ENCODE measurements at regions not wholly inside any gene's neighbourhood (a gene's known extent, or its start where the extent isn't known, plus 50 kb on each side); places are given as distances from the start of the nearest gene placed in this dataset.
"Not testable (repeated sequence)": the region's sequence is repeated elsewhere in the genome, so short reads cannot be mapped to it uniquely, and the experiment has no call there.

DNA sequence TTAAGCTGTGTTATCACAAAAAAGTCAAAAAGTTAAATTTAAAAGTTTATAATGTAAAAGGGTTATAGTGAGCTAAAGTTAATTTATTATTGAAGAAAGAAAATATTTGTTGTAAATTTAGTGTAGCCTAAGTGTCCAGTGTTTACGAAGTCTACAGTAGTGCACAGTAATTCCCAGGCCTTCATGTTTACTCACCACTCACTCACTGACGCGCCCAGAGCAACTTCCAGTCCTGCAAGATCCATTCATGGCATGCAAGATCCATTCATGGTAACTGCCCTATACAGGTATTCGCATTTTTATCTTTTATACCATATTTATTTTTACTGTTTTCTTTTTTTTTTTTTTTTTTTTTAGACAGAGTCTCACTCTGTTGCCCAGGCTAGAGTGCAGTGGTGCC, 69.5 kb downstream of the TPRA1 start:
- DNase-seq (no peak), ATAC-seq (no peak)
- intact Hi-C loops (cut with micrococcal nuclease): no loop called here

DNA sequence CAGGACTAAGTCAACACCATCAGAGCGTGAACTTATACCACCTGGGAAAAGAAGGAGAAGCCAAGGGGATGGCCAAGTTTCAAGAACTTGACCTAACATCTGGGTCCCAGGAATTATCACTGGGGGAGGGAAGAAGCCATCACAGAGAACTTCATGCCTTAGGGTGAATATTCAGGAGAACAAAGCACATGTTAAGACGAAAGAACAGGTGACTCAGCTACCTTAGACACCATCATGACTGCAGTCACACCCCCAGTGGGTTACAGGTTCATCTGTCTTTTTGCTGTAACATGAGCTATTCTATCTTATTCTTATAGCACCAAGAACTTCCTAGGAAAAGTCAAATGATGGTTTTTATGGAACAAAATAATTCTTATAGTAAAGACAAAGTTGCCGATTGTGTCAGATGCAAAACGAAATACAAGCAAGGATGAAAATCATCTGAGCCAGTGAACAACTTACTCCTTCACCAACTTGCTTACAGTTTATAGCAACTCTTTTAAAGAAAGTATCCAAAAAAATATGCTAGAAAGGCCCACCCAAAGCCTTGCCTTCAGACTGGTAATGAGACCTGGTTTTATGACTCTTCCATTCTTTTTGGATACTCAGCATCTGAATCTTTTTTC, 72.0 kb downstream of the TPRA1 start:
- no peak for ATAC-seq
- DNase-seq: no peak
- intact Hi-C loops (cut with micrococcal nuclease): no loop called here

DNA sequence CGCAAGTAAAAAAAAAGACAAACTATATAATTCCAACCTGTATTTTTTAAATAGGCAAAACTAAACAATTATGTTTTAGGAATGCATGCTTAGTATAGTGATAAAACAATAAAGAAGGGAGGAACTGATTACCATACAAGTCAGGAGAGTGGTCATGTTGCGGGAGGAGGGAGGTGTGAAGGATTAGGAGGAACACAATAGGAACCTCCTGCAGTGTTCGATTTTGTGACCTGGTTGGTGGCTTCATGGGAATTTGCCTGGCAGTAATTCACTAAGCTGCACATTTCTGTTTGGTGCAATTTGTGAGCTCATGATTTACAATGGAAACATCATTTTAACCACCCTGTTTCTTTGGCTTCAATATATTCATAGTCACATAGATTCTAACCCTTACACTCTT, 78.3 kb downstream of the TPRA1 start:
- DNase-seq (no peak), ATAC-seq (no peak)
- intact Hi-C loops (cut with micrococcal nuclease): no loop called here

DNA sequence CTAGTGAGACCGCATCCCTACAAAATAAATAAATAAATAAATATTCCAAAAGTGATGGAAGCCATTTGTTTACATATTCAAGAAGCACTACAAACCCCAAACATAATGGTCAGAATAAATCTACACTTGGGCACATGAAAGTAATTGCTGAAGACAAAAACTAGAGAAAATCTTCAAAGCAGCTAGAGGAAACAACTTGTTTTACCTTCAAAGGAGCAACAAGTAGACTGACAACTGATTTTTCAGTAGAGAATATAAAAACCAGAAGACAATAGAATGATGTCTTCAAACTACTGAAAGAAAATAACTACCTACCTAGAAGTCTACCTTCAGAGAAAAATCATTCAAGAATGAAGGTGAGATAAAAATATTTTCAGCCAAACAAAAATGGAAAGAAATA, 89.4 kb downstream of the TPRA1 start:
- no peak for ATAC-seq
- intact Hi-C loops (cut with micrococcal nuclease): no loop called here

DNA sequence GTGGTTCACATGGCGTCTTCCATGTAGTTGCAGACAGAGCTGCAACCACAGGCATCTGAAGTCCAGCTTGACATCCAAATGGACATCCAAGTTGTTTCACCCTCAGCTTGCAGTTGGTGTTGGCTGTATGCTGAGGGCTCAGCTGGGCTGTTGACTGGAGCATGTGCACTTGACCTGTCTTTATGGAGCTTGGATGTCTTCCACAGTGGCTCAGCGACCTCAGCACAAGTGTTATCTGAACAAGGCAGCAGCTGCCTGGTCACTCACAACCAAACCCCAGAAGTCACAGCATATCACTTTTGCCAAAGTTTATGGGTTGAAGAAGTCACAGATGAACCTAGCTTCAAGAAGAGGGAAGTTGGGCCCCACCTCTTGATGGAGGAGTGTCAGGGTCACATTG, 92.9 kb downstream of the TPRA1 start:
- ATAC-seq (no peak), DNase-seq (no peak)
- intact Hi-C loops (cut with micrococcal nuclease): no loop called here

More for the DNA sequence above, 89.4 kb downstream of the TPRA1 start:
- no peak for DNase-seq

DNA sequence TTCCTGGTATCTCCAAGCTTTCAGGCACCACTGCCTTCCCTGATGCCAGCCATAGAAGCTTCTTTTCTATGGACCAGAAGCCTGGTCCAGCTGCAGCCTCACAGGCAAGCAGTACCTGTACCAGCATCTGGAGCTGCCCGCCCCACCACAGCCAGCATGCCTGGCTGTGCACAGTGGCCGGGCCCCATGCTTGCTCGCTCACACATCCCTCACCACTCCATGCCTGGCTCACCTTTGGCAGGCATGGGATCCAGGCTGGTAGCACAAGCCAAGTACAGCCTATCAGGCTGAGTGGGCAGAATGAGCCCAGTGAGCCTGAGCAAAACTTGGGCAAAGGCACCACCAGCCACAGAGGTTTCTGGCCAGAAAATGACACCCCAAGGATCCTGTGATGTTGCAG, 93.4 kb downstream of the TPRA1 start:
- ATAC-seq: no peak
- intact Hi-C loops (cut with micrococcal nuclease): no loop called here
- DNase-seq: no peak

DNA sequence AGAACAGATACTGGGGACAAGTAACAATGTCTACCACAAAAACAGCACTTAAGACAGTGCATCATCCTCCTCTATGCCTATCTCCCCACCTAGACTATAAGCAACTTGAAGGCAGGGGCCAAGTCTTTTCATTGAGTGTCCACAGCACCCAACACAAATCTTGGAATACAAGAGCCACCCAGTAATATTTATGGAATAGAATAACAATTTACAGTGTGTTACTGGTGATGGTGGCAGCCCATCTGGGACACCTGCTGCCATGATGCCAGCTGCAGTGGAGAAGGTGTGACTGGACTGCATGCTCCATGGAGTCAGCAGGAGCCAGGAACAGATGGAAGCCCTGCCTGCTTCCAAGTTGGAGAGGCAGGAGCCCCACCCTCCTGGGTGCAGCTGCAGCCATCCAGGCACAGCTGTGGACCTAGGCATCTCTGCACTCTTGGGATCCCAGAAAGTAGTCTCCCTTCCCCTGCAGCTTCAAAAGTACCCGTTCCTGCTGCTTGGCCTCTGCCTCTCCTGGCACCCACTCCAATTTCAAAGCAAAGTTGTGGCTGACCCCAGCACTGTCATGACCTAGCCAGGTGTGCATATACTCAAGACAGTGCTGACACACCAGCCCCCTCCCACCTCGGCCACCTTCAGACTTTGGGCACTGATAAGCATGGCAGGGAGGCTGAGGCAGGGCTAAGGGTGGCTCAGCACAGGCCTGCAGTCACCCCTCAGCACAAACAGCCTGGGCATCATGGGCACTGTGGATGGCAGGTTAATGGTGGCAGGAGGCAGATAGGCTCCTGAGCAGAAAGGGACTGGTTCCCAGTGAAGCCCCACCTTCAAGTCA, 94.5 kb downstream of the TPRA1 start:
- ATAC-seq (no peak), DNase-seq (no peak)
- intact Hi-C loops (cut with micrococcal nuclease): no loop called here

DNA sequence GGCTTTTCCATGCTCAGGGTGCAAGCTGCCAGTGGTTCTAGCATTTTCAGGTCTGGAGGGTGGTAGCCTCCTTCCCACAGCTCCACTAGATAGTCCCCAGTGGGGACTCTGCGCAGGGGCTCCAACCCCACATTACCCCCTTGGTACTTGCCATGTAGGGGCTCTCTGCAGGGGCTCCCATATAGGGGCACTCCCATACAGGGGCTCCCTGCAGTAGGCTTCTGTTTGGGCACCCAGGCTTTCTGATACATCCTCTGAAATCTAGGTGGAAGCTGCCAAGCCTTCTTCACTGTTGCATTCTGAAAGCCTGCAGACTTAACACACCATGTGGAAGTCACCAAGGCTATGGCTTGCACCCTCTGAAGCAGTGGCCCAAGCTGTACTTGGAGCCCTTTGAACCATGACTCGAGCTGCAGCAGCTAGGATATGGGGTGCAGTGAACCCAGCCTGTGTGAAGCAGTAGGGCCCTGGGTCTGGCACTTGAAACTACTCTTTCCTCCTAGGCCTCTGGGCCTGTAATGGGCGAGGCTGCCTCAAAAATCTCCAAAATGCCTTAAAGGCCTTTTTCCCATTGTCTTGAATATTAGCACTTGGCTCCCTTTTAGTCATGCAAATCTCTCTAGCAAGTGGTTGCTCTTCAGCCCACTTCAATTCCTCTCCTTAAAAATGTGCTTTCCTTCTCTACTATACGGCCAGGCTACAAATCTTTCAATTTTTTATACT, 96.4 kb downstream of the TPRA1 start:
- DNase-seq (no peak), ATAC-seq (no peak)
- intact Hi-C loops (cut with micrococcal nuclease): no loop called here

DNA sequence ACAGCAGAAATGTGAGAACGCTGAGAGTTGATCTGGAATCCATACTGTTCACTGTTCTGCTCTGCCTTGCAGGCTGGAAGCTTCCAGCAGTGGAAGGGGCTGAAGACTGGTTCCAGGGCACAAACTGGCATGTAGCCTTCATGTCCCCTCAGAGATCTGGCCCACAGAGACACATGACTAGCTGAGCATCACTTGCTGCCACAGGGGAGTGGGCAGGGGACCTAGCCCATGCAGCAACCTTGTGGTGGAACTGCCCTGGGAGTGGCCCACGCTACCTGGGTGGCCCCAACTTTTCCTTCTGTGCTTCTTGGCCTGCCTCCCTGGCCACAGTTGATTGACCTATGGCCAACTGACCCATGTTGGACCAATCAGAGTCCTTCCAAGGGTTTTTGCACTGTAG, 98.1 kb downstream of the TPRA1 start:
- DNase-seq: no peak
- ATAC-seq: no peak
- intact Hi-C loops (cut with micrococcal nuclease): no loop called here

DNA sequence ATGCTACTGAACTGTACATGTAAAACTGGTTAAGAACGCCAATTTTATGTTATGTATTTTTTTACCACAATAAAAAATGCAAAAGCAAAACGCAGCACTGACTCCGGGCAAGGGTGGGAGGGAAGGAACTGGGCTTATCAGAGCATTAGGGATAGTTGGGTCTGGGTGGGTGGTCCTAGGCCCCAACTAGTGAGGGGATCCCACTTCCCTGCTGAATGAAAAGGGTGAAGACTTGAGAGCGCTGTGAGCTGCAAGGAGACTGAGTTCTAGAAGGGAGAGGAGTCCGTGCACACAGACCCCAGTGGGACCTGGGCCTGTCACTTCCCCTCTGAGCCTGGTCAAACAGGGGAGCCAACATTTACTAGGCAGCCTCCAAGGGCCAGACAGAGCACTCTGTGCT, 98.6 kb downstream of the TPRA1 start:
- intact Hi-C loops (cut with micrococcal nuclease): no loop called here

DNA sequence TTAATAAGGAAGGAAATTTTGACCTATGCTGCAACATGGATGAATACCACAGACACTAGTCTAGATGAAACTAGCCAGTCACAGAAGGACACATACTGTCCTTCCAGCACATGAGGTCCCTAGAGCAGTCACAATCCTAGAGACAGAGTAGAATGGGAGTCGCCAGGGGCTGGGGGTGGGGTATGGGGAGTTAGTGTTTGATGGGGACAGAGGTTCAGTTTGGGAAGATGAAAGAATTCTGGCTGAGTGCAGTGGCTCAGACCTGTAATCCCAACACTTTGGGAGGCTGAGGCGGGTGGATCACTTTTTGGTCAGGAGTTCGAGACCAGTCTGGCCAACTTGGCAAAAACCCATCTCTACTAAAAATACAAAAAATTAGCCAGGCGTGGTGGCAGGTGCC, 99.2 kb downstream of the TPRA1 start:
- intact Hi-C loops (cut with micrococcal nuclease): no loop called here
- ATAC-seq (no peak), DNase-seq (no peak)

More for the DNA sequence above, 98.6 kb downstream of the TPRA1 start:
- no peak for ATAC-seq
- no peak for DNase-seq

DNA sequence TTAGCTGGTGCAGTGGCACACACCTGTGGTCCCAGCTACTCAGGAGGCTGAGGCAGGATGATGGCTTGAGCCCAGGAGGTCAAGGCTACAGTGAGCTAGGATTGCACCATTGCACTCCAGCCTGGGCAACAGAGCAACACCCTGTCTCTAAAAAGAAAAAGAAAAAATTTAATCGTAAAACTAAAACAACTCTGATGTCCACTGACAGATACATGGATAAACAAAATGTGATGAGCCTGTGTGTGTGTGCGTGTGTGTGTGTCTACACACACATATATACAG, 99.6 kb downstream of the TPRA1 start:
- intact Hi-C loops (cut with micrococcal nuclease); DNase-seq; ATAC-seq: not testable (repeated sequence)

DNA sequence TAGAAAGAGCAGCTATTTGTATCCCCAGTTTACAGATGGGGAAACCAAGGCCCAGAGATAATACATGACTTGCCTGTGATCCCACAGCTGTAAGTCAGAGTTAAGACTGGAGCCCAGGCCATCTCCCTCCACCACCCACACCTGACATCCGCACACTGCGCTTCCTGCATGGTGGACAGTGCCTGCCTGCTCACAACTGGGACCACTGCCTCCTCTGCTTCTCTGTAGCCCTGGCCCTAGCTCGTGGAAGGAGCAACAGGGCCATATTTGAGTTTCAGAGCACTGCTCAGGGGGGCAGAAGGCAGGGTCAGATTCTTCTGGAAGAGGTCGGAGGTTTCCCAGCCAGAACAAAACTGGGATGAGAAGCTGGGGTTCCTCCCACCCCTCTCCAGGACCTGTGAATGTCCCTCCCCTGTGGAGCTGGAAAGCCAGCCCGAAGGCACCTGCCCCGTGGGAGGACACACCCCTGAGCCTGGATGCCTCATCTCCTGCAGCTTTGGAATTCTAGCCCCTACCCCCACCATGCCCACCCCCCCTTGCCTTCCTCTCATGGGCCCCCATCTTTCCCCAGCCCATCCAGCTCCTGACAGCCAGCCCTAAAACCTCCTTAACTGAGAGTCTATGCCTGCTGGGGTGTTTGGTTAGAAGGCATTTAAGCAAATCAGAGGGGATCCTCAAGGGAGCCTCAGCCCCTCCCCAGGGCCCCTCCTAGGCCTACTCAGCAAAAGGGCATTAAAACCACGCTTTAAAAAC, 100.1 kb downstream of the TPRA1 start:
- intact Hi-C loops (cut with micrococcal nuclease): no loop called here
- no peak for ATAC-seq
- no peak for DNase-seq

DNA sequence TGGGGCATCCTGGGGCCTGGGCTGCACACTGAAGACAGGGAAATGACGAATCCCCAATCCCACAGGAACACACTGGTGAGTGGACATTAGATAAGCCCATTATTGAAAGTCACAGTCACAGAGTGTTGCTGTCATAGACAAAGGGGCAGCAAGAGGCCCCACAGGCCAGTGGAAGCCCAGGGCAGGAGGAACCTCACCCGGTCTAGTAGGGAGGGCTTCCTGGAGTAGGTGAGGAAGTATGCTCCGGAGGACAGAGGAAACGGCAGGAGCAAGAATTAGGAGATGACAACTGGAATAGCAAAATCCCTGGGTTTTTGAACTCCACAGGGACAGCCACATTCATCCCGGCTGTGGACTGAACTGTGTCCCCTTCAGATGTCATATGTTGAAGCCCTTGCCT, 101.2 kb downstream of the TPRA1 start:
- ATAC-seq: no peak
- intact Hi-C loops (cut with micrococcal nuclease): no loop called here
- DNase-seq: no peak

DNA sequence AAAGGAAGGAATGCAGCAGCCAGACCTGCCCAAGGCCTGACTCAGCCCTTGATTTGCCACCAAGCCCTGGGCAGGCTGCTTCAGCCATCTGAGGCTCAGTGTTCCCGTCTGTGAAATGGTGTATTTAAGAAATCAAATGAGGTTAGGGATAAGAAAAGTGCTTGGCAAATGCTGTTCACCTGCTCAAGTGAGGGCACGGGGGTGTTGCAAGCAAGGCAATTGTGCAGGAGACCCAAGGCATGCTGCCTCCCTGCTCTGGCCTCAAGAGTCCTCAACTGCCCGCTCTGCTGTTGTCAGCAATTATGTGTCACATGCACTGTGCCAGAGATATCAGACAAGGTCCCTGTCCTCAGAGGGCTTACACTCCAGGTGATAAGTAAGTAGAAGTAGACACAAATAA, 101.8 kb downstream of the TPRA1 start:
- no peak for ATAC-seq
- DNase-seq: no peak
- intact Hi-C loops (cut with micrococcal nuclease): no loop called here

DNA sequence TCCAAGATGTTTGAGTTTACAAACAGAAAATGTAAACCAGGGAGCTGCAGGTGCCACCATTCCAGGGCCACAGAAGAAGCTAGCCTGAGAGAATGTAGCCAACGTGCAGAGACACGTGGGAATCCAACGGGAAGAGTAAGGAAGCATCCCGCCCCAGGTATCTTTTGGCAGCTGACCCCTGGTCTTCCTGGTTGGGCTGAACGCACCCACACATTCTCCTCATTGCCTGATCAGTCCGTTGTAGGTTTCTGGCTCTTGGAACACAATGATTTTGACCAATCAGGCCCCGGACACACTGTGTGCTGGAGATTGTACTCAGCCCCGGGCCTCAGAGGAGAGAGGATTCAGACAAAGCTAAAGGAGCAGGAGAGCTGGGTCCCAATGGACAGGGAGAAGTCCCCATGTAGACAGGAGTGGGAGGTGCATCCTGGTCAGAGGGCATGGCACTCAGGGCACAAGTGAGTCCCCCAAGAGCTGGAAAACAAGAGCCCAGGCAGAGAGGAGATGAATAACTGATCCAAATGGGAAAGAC, 102.3 kb downstream of the TPRA1 start:
- DNase-seq: no peak
- intact Hi-C loops (cut with micrococcal nuclease): no loop called here
- ATAC-seq: no peak

DNA sequence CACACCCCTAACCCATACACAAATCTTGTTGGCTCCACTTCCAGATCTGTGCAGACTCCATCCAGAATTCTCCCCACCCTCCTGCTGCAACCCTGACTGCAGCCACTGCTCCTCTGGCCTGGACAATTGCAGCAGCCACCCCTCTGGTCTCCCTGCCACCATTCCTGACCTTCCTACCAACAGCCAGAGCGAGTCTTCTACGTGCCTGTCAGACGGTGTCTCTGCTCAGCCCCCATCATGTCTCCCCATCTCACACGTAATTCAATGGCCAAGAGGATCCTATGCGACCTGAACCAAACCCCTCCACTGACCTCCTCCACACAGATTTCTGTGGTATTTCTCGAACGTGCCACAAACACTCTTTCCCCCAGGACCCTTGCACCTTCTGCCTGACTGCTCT, 103.3 kb downstream of the TPRA1 start:
- DNase-seq: no peak
- intact Hi-C loops (cut with micrococcal nuclease): no loop called here
- no peak for ATAC-seq

DNA sequence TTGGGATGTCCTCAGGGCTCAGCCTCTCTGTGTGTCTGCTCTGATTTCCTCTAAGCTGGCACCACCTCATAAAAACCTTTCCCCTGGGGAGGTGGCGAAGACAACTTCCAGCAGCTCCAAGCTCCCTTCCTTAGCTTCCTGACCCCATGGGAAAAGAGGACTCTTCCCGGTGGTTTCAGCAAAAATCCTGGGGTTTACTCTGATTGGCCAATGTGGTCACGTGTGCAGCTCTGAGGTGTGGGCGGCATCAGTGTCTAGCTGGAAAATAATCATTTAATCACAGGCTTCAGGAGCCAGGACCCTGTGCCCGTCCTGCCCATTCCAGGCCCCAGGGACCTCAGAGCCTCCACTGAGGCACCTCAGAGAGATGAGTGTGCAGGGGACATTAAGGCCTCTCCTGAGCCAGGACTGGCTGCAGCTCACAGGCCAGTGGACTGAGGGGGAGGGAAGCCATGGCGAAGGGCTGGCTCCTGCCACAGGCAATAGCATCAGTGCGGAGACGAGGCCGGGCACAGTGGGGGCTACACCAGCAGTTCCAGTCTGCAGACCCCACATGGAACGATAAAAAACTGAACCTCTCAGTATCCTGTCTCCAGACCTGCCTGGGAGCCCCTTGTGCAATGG, 104.1 kb downstream of the TPRA1 start:
- DNase-seq (no peak), ATAC-seq (no peak)
- intact Hi-C loops (cut with micrococcal nuclease): no loop called here

DNA sequence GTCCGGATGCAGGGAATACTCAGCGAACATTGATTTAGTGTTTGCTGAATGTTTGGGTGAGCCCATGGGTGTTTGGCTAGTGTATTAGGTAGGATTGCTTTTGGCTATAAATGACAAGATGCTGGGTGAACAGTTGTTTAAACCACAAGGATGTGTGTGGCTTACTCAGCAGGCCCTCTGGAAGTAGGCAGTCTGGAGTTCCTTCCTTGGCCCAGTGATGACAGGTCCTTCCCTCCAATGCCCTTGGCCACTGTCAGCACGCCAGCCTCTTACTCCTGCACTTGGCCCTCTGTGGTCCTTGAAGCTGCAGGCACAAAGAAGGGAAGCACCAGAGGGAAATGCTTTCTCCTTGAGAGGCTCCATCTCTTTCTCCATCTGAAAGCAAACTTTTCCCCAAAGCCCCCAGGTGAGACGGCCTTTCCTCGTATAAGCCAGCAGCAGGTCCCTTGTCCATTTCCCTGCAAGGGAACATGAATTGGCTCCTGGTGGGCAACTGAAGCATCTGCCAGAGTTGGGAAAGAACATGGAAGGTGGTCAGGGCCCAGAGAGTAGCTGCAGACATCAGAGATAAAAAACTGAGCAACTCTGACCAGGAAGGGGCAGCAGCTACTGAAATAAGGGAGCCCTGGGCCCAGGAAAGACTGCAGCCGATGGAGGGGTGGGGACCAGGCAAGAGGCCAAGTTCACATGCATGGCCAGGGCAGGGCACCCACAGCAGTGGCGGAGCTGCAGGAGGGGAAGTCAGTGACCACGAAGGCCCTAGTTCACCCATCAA, 105.0 kb downstream of the TPRA1 start:
- intact Hi-C loops (cut with micrococcal nuclease): no loop called here
- no peak for ATAC-seq
- DNase-seq: no peak
